HG03060 (cell line): ENCODE measurements at regions not wholly inside any gene's neighbourhood (a gene's known extent, or its start where the extent isn't known, plus 50 kb on each side); places are given as distances from the start of the nearest gene placed in this dataset.

Experiments
- ATAC-seq: cut with Tn5 transposase; IDR thresholded peaks from one replicate; pipeline ENCODE4 v1.9.1; 2021; ENCODE audit warnings: low read depth, moderate number of reproducible peaks; ENCODE audit not compliant: unreplicated experiment

GRCh38 chr18:73660931-73661856 lies 486.4 kb downstream of the FBXO15 start:
- no peak for ATAC-seq

GRCh38 chr18:73656691-73657090 lies 490.9 kb downstream of the FBXO15 start:
- no peak for ATAC-seq

GRCh38 chr18:73653827-73654226 lies 493.8 kb downstream of the FBXO15 start:
- no peak for ATAC-seq

GRCh38 chr18:73653251-73653650 lies 494.4 kb downstream of the FBXO15 start:
- no peak for ATAC-seq

GRCh38 chr18:73647391-73647790 lies 500.2 kb downstream of the FBXO15 start:
- no peak for ATAC-seq

- no peak for ATAC-seq
Observed at GRCh38 chr18:73646772-73647171, 500.9 kb downstream of the FBXO15 start.

- ATAC-seq, result no peak
Observed at GRCh38 chr18:73646196-73646595, 501.4 kb downstream of the FBXO15 start.

- no peak for ATAC-seq
Observed at GRCh38 chr18:73645160-73645715, 502.4 kb downstream of the FBXO15 start.

GRCh38 chr18:73639788-73640187 lies 507.8 kb downstream of the FBXO15 start:
- ATAC-seq, result no peak

- ATAC-seq, result no peak
Observed at GRCh38 chr18:73638709-73639108, 508.9 kb downstream of the FBXO15 start.

- ATAC-seq, result no peak
Observed at GRCh38 chr18:73636355-73636754, 511.3 kb downstream of the FBXO15 start.

- ATAC-seq, result no peak
Observed at GRCh38 chr18:73626859-73627258, 520.8 kb downstream of the FBXO15 start.

GRCh38 chr18:73626221-73626620 lies 521.4 kb downstream of the FBXO15 start:
- no peak for ATAC-seq

- ATAC-seq, result no peak
Observed at GRCh38 chr18:73621091-73621490, 526.5 kb downstream of the FBXO15 start.

- ATAC-seq, result no peak
Observed at GRCh38 chr18:73617981-73618380, 529.7 kb downstream of the FBXO15 start.

GRCh38 chr18:73615506-73615905 lies 532.1 kb downstream of the FBXO15 start:
- ATAC-seq, result no peak

- no peak for ATAC-seq
Observed at GRCh38 chr18:73614812-73615211, 532.8 kb downstream of the FBXO15 start.

GRCh38 chr18:73613706-73614340 lies 533.8 kb downstream of the FBXO15 start:
- no peak for ATAC-seq

- no peak for ATAC-seq
Observed at GRCh38 chr18:73597832-73598615, 549.6 kb downstream of the FBXO15 start.

- no peak for ATAC-seq
Observed at GRCh38 chr18:73594749-73595148, 552.9 kb downstream of the FBXO15 start.

GRCh38 chr18:73593207-73593606 lies 554.4 kb downstream of the FBXO15 start:
- no peak for ATAC-seq
